GM23338 (cell line): ENCODE measurements at regions not wholly inside any gene's neighbourhood (a gene's known extent, or its start where the extent isn't known, plus 50 kb on each side); places are given as distances from the start of the nearest gene placed in this dataset.

Experiments
- EZH2 ChIP-seq: fragments of 200-600 bp; sonication (generic); IDR thresholded peaks from one replicate; pipeline ENCODE4 v1.8.0; 2017; ENCODE audit warnings: antibody characterized with exemption, mild to moderate bottlenecking, low read depth; ENCODE audit not compliant: unreplicated experiment
- JUNB ChIP-seq: IDR thresholded peaks from one replicate; pipeline ENCODE4 v1.6.1; 2016; ENCODE audit warnings: antibody characterized with exemption; ENCODE audit not compliant: unreplicated experiment
- POLR2AphosphoS5 ChIP-seq: IDR thresholded peaks from 2 replicates; pipeline ENCODE4 v1.6.1; 2016; ENCODE audit warnings: antibody characterized with exemption, low read depth
- ZNF331 ChIP-seq: fragments of 250-450 bp; sonication (Bioruptor Pico); IDR thresholded peaks from 2 replicates; pipeline ENCODE4 v1.5.0; 2020; ENCODE audit warnings: low read depth, mild to moderate bottlenecking, moderate library complexity
- TF ChIP-seq, protein P1 (sequence below), 2 experiments: fragments of 200-600 bp in 1 of 2; sonication (generic) in 1 of 2; conservative IDR thresholded peaks; 2 replicates each; pipeline versions ENCODE4 v1.5.1 to v1.6.1; 2016 to 2017; ENCODE audit warnings: antibody characterized with exemption in 2 of 2, low read depth in 2 of 2, mild to moderate bottlenecking in 2 of 2, moderate library complexity in 1 of 2
- TF ChIP-seq, protein P2 (sequence below): IDR thresholded peaks from one replicate; pipeline ENCODE4 v1.6.1; 2018; ENCODE audit warnings: antibody characterized with exemption; ENCODE audit not compliant: unreplicated experiment

DNA sequence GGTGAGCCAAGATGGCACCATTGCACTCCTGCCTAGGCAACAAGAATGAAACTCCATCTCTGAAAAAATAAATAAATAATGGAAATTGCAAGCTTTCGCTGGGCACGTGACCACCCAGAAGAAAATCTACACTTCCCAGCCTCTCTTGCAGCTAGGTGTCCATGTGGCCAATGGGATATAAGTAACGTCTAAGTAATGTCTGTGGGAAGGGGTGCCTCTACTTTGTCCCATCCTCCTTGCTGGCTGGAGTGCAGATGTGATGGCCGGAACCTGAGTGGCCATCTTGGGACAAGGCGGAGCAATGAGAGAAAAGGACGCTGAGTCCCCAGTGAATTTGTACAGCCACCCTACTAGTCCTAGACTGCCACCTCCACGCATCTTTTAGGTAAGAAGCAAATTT is 99.8 kb upstream of the PTPN1 start:
- TF ChIP-seq, protein P1, sequence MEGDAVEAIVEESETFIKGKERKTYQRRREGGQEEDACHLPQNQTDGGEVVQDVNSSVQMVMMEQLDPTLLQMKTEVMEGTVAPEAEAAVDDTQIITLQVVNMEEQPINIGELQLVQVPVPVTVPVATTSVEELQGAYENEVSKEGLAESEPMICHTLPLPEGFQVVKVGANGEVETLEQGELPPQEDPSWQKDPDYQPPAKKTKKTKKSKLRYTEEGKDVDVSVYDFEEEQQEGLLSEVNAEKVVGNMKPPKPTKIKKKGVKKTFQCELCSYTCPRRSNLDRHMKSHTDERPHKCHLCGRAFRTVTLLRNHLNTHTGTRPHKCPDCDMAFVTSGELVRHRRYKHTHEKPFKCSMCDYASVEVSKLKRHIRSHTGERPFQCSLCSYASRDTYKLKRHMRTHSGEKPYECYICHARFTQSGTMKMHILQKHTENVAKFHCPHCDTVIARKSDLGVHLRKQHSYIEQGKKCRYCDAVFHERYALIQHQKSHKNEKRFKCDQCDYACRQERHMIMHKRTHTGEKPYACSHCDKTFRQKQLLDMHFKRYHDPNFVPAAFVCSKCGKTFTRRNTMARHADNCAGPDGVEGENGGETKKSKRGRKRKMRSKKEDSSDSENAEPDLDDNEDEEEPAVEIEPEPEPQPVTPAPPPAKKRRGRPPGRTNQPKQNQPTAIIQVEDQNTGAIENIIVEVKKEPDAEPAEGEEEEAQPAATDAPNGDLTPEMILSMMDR (conservative IDR thresholded peaks at IDR 0.05; ENCODE audit: low read depth in 2 of 2), result no peak
- TF ChIP-seq, protein P2, sequence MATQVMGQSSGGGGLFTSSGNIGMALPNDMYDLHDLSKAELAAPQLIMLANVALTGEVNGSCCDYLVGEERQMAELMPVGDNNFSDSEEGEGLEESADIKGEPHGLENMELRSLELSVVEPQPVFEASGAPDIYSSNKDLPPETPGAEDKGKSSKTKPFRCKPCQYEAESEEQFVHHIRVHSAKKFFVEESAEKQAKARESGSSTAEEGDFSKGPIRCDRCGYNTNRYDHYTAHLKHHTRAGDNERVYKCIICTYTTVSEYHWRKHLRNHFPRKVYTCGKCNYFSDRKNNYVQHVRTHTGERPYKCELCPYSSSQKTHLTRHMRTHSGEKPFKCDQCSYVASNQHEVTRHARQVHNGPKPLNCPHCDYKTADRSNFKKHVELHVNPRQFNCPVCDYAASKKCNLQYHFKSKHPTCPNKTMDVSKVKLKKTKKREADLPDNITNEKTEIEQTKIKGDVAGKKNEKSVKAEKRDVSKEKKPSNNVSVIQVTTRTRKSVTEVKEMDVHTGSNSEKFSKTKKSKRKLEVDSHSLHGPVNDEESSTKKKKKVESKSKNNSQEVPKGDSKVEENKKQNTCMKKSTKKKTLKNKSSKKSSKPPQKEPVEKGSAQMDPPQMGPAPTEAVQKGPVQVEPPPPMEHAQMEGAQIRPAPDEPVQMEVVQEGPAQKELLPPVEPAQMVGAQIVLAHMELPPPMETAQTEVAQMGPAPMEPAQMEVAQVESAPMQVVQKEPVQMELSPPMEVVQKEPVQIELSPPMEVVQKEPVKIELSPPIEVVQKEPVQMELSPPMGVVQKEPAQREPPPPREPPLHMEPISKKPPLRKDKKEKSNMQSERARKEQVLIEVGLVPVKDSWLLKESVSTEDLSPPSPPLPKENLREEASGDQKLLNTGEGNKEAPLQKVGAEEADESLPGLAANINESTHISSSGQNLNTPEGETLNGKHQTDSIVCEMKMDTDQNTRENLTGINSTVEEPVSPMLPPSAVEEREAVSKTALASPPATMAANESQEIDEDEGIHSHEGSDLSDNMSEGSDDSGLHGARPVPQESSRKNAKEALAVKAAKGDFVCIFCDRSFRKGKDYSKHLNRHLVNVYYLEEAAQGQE, result no peak
- TF ChIP-seq POLR2AphosphoS5, result no peak
- no peak for TF ChIP-seq ZNF331
- TF ChIP-seq EZH2, result no peak
- no peak for TF ChIP-seq JUNB
